Activated CD8-positive, alpha-beta T cell treated with anti-CD3 and anti-CD28 coated beads for 36 hours (primary cell): ENCODE measurements at regions not wholly inside any gene's neighbourhood (a gene's known extent, or its start where the extent isn't known, plus 50 kb on each side); places are given as distances from the start of the nearest gene placed in this dataset.

Experiments
- ATAC-seq: fragments of 200-7000 bp; cut with Tn5 transposase; one replicate; pipeline ENCODE4 v1.10.0; 2021; ENCODE audit warnings: mild to moderate bottlenecking, moderate library complexity
- CTCF ChIA-PET: fragments of 350-600 bp; sonication (Branson Sonifier 250); formaldehyde crosslinking; loops from one replicate; lab custom pipeline; 2021; ENCODE audit warnings: antibody characterized with exemption; lab: Charles Lee
- POLR2A ChIA-PET: fragments of 350-600 bp; sonication (Branson Sonifier 250); formaldehyde crosslinking; loops from one replicate; lab custom pipeline; 2021; ENCODE audit warnings: antibody characterized with exemption; lab: Charles Lee
- DNase-seq: peaks from one replicate; pipeline ENCODE4 v3.0.0-alpha.2; 2020
- H3K27ac Mint-ChIP-seq: one replicate; pipeline ENCODE4 v1.8.0; 2021; ENCODE audit warnings: mild to moderate bottlenecking, mixed read lengths
- H3K27me3 Mint-ChIP-seq: one replicate; pipeline ENCODE4 v1.8.0; 2021; ENCODE audit warnings: mixed read lengths
- H3K36me3 Mint-ChIP-seq: one replicate; pipeline ENCODE4 v1.8.0; 2021; ENCODE audit warnings: low read depth, mixed read lengths
- H3K4me1 Mint-ChIP-seq: one replicate; pipeline ENCODE4 v1.8.0; 2021; ENCODE audit warnings: low read depth, mixed read lengths
- H3K4me3 Mint-ChIP-seq: one replicate; pipeline ENCODE4 v1.8.0; 2021; ENCODE audit warnings: mild to moderate bottlenecking, moderate library complexity, mixed read lengths
- H3K9me3 Mint-ChIP-seq: one replicate; pipeline ENCODE4 v1.8.0; 2021; ENCODE audit warnings: mixed read lengths
- intact Hi-C: fragments of 100-400 bp; cut with micrococcal nuclease; formaldehyde crosslinking; loops from one replicate; pipeline ENCODE4 v1.10.0; 2022
- TF ChIP-seq, protein P1 (sequence below): fragments of 200-600 bp; IDR thresholded peaks from one replicate; pipeline ENCODE4 v1.8.0; 2022; ENCODE audit warnings: antibody characterized with exemption, mild to moderate bottlenecking

- Mint-ChIP-seq H3K9me3 (no peaks in the 10 kb centered on the region), H3K4me1 (no peaks in the 10 kb centered on the region), H3K4me3 (no peak overlapping the region), H3K27me3 (no peaks in the 10 kb centered on the region), H3K36me3 (no peaks in the 10 kb centered on the region), H3K27ac (no peak overlapping the region)
- DNase-seq, result no peak
- ChIA-PET CTCF (no interaction called here), POLR2A (no interaction called here)
- ATAC-seq, result no peak
- intact Hi-C loops, result no loop called here
- TF ChIP-seq, protein P1, sequence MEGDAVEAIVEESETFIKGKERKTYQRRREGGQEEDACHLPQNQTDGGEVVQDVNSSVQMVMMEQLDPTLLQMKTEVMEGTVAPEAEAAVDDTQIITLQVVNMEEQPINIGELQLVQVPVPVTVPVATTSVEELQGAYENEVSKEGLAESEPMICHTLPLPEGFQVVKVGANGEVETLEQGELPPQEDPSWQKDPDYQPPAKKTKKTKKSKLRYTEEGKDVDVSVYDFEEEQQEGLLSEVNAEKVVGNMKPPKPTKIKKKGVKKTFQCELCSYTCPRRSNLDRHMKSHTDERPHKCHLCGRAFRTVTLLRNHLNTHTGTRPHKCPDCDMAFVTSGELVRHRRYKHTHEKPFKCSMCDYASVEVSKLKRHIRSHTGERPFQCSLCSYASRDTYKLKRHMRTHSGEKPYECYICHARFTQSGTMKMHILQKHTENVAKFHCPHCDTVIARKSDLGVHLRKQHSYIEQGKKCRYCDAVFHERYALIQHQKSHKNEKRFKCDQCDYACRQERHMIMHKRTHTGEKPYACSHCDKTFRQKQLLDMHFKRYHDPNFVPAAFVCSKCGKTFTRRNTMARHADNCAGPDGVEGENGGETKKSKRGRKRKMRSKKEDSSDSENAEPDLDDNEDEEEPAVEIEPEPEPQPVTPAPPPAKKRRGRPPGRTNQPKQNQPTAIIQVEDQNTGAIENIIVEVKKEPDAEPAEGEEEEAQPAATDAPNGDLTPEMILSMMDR, result no peak
Observed at GRCh38 chr5:125376059-125376641, 629.7 kb upstream of the ZNF608 start.

- Mint-ChIP-seq H3K9me3 (no peaks in the 10 kb centered on the region), H3K27ac (no peak overlapping the region), H3K4me3 (no peak overlapping the region), H3K27me3 (no peaks in the 10 kb centered on the region), H3K36me3 (no peaks in the 10 kb centered on the region), H3K4me1 (no peaks in the 10 kb centered on the region)
- POLR2A ChIA-PET, result no interaction called here
- CTCF ChIA-PET, result no interaction called here
- ATAC-seq, result no peak
- DNase-seq, result no peak
- intact Hi-C loops, result no loop called here
- TF ChIP-seq, protein P1, result no peak
Observed at GRCh38 chr5:125377141-125377540, 630.7 kb upstream of the ZNF608 start.

- Mint-ChIP-seq H3K36me3 (no peaks in the 10 kb centered on the region), H3K4me3 (no peak overlapping the region), H3K27ac (no peak overlapping the region), H3K9me3 (no peaks in the 10 kb centered on the region), H3K4me1 (no peaks in the 10 kb centered on the region), H3K27me3 (no peaks in the 10 kb centered on the region)
- intact Hi-C loops, result no loop called here
- ChIA-PET CTCF (no interaction called here), POLR2A (no interaction called here)
- DNase-seq (no peak), ATAC-seq (no peak)
- TF ChIP-seq, protein P1, result no peak
Observed at GRCh38 chr5:125381290-125381689, 634.9 kb upstream of the ZNF608 start.

DNA sequence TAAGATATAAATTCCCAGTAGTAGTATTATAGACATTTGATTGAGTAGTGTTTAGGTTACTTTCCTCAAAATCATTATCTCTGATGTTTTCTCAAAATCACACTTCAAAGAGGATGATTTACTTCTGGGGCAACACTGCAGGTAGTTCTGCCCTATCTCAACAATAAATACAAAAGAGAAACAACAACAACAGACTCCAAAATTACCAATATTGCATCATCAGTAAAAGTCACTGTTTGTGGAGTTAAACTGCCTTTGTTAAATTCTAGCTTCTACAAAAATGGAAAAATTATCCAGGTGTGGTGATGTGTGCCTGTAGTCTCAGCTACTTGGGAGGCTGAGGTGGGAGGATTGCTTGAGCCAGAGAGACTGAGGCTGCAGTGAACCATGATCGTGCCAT lies 637.6 kb upstream of the ZNF608 start:
- H3K9me3 Mint-ChIP-seq, result no peaks in the 10 kb centered on the region
- no peak overlapping the region for H3K27ac Mint-ChIP-seq
- ChIA-PET CTCF (no interaction called here), POLR2A (no interaction called here)
- intact Hi-C loops, result no loop called here
- no peaks in the 10 kb centered on the region for H3K36me3 Mint-ChIP-seq
- H3K4me3 Mint-ChIP-seq, result no peak overlapping the region
- H3K27me3 Mint-ChIP-seq, result no peaks in the 10 kb centered on the region
- TF ChIP-seq, protein P1, result no peak
- no peak for DNase-seq
- ATAC-seq, result no peak
- no peaks in the 10 kb centered on the region for H3K4me1 Mint-ChIP-seq

GRCh38 chr5:125390326-125390725 lies 643.9 kb upstream of the ZNF608 start:
- Mint-ChIP-seq H3K4me1 (no peaks in the 10 kb centered on the region), H3K27ac (no peak overlapping the region), H3K9me3 (peaks cover 7% of the 10 kb centered on the region), H3K4me3 (no peak overlapping the region), H3K36me3 (no peaks in the 10 kb centered on the region), H3K27me3 (no peaks in the 10 kb centered on the region)
- DNase-seq, result no peak
- ATAC-seq, result no peak
- TF ChIP-seq, protein P1, result no peak
- POLR2A ChIA-PET, result no interaction called here
- CTCF ChIA-PET, result no interaction called here
- intact Hi-C loops, result no loop called here
